ENCODE measurements at regions not wholly inside any gene's neighbourhood (a gene's known extent, or its start where the extent isn't known, plus 50 kb on each side); places are given as distances from the start of the nearest gene placed in this dataset.

GRCh38 chr11:91435694-91436395 is 788.8 kb upstream of the FAT3 start:
- Histone ChIP-seq H3K9me3 (no peaks in the 10 kb centered on the region), H3K4me3 (no peak overlapping the region), H3K4me1 (no peaks in the 10 kb centered on the region), H3K36me3 (replicated peaks) (no peaks in the 10 kb centered on the region), H3K27me3 (ENCODE audit: low read depth) (no peaks in the 10 kb centered on the region)
- in situ Hi-C loops (cut with MboI; ENCODE audit: low sequenced_read_pairs): no loop called here
- DNase-seq (ENCODE audit: low spot score in 2 of 2): peak in 1 of 2 experiments; percentile 9

GRCh38 chr11:91433284-91434010 is 791.2 kb upstream of the FAT3 start:
- Histone ChIP-seq H3K9me3 (no peaks in the 10 kb centered on the region), H3K27me3 (ENCODE audit: low read depth) (no peaks in the 10 kb centered on the region), H3K36me3 (replicated peaks) (no peaks in the 10 kb centered on the region), H3K4me1 (no peaks in the 10 kb centered on the region), H3K4me3 (no peak overlapping the region)
- in situ Hi-C loops (cut with MboI; ENCODE audit: low sequenced_read_pairs): no loop called here
- no peak for DNase-seq (ENCODE audit: low spot score in 2 of 2)

GRCh38 chr11:91421641-91422040 is 803.0 kb upstream of the FAT3 start:
- Histone ChIP-seq H3K36me3 (replicated peaks) (no peaks in the 10 kb centered on the region), H3K27me3 (ENCODE audit: low read depth) (no peaks in the 10 kb centered on the region), H3K4me3 (no peak overlapping the region), H3K4me1 (no peaks in the 10 kb centered on the region), H3K9me3 (no peaks in the 10 kb centered on the region)
- no peak for DNase-seq (ENCODE audit: low spot score in 2 of 2)
- in situ Hi-C loops (cut with MboI; ENCODE audit: low sequenced_read_pairs): no loop called here

DNA sequence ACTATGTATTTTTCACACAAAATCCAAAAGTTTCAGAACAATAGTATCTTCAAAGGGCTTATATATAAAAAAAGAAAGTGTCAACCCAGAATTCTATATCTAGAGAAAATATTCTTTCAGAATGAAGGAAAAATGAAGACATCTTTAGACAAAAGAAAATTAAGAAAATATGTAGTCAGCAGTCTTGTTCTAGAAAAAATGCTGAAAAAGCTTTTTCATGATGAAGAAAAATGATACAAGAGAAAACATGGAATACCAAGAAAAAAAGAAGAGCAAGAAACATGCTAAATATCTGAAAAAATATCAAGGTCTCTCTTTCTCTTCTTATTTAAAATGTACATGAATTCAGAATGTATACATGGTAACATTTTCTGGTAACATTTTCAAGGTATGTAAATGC is 816.8 kb upstream of the FAT3 start:
- no peaks in the 10 kb centered on the region for H3K36me3 ChIP-seq (replicated peaks)
- H3K4me1 ChIP-seq: no peaks in the 10 kb centered on the region
- H3K27me3 ChIP-seq (ENCODE audit: low read depth): no peaks in the 10 kb centered on the region
- H3K4me3 ChIP-seq: no peak overlapping the region
- no peak for DNase-seq (ENCODE audit: low spot score in 2 of 2)
- no peaks in the 10 kb centered on the region for H3K9me3 ChIP-seq
- in situ Hi-C loops (cut with MboI; ENCODE audit: low sequenced_read_pairs): no loop called here

DNA sequence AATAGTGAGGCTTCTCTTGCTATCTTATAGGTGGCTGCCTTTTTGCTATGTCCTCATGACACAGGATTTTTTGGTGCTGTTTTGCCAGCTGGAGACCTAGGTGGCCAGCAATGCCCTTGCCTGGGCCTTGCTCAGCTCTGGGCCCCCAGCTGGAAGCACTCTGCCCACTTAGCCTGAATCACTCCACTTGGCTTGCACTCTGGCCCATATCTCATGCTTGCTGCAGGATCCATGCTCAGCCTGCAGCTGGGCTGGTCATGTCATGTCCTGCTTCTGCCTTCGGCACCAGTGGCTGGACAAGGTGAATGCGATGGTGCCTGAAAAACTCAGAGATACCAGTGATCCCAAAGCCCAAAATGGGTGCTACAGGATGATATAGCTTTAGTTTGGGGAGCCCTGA is 818.6 kb upstream of the FAT3 start:
- Histone ChIP-seq H3K36me3 (replicated peaks) (no peaks in the 10 kb centered on the region), H3K4me1 (no peaks in the 10 kb centered on the region), H3K9me3 (no peaks in the 10 kb centered on the region), H3K27me3 (ENCODE audit: low read depth) (no peaks in the 10 kb centered on the region), H3K4me3 (no peak overlapping the region)
- DNase-seq (ENCODE audit: low spot score in 2 of 2): no peak
- in situ Hi-C loops (cut with MboI; ENCODE audit: low sequenced_read_pairs): no loop called here

- H3K9me3 ChIP-seq: no peaks in the 10 kb centered on the region
- H3K36me3 ChIP-seq (replicated peaks): no peaks in the 10 kb centered on the region
- no peak for DNase-seq (ENCODE audit: low spot score in 2 of 2)
- no peaks in the 10 kb centered on the region for H3K4me1 ChIP-seq
- in situ Hi-C loops (cut with MboI; ENCODE audit: low sequenced_read_pairs): no loop called here
- no peak overlapping the region for H3K4me3 ChIP-seq
- no peaks in the 10 kb centered on the region for H3K27me3 ChIP-seq (ENCODE audit: low read depth)
Measured at GRCh38 chr11:91404344-91404743, 820.3 kb upstream of the FAT3 start.

GRCh38 chr11:91397134-91397468 is 827.5 kb upstream of the FAT3 start:
- H3K27me3 ChIP-seq (ENCODE audit: low read depth): no peaks in the 10 kb centered on the region
- H3K36me3 ChIP-seq (replicated peaks): no peaks in the 10 kb centered on the region
- H3K9me3 ChIP-seq: no peaks in the 10 kb centered on the region
- no peaks in the 10 kb centered on the region for H3K4me1 ChIP-seq
- no peak overlapping the region for H3K4me3 ChIP-seq
- in situ Hi-C loops (cut with MboI; ENCODE audit: low sequenced_read_pairs): no loop called here
- DNase-seq (ENCODE audit: low spot score in 2 of 2): no peak

DNA sequence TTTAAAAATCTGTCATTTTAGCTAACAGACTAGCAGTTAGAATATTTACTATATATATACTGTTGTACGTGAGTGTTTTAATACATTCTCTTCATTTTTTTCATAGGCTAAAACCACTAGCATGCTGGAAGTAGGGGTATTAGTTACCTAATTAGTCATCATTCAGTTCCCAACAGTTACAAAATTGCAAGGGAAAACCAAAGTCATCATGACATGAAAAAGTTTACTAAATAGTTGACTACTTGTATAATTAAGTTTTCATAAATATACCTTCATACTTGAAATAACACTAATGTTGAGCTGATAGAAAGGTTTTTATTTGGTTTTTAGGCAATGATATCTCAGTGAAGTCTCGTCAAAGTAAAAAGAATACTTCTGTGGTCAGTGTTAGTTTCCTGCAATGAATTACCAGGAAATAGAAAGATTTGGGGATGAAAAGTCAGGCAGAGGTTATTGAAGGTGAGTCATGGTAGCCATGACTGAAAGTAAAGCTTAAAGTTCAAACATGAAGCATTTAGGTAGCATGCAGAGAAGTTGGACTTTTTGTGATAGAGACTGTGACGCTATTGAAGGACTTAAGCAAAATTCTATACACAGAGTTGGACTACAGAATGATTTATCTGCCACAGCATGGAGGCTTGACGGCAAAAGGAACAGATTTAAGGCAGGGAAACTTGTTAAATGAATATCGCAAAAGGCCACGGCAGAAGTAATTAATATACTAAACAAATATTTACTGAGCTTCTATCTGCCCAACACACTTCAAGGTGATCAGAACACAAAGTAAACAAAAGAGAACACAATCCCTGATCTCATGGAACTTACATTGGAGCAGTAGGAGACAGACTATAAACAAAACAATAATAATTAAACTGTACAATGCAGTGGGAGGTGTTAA is 828.1 kb upstream of the FAT3 start:
- DNase-seq (ENCODE audit: low spot score in 2 of 2): no peak
- H3K36me3 ChIP-seq (replicated peaks): no peaks in the 10 kb centered on the region

DNA sequence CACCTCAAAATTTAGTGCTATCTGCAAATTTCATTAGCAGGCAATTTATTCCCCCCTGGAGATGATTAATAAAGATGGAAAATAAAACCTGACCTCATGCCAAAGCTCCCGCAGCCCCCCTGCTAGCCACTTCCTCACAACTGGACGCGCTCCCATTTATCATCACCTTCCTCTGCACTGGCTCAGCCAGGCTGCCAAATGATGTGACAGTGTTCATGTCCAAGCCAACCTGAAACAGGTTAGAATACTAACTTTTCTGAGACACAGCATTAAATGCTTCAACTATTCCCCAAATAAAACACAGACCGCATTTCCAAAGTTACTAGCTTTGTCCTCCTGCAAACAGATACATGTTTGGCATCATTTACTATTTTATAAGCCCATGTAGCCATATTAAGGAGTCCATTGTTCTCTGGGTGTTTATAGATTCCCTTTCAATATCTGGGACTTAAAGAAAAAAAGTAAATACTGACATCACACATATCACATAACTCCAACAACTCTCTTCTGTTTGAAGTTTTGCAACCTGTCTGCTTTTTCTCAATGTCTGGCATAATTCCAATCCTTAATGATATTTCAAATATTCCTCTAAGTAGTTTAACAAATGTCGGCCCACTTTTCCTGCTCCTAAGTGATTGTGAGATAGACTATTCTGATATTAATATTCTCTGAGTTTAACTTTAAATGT is 829.7 kb upstream of the FAT3 start:
- no peak for DNase-seq (ENCODE audit: low spot score in 2 of 2)
- Histone ChIP-seq H3K4me1 (no peaks in the 10 kb centered on the region), H3K4me3 (no peak overlapping the region), H3K36me3 (replicated peaks) (no peaks in the 10 kb centered on the region), H3K27me3 (ENCODE audit: low read depth) (no peaks in the 10 kb centered on the region), H3K9me3 (no peaks in the 10 kb centered on the region)
- in situ Hi-C loops (cut with MboI; ENCODE audit: low sequenced_read_pairs): no loop called here

More for the DNA sequence above, 828.1 kb upstream of the FAT3 start:
- no peaks in the 10 kb centered on the region for H3K4me1 ChIP-seq
- no peaks in the 10 kb centered on the region for H3K9me3 ChIP-seq
- no peak overlapping the region for H3K4me3 ChIP-seq
- in situ Hi-C loops (cut with MboI; ENCODE audit: low sequenced_read_pairs): no loop called here
- no peaks in the 10 kb centered on the region for H3K27me3 ChIP-seq (ENCODE audit: low read depth)

DNA sequence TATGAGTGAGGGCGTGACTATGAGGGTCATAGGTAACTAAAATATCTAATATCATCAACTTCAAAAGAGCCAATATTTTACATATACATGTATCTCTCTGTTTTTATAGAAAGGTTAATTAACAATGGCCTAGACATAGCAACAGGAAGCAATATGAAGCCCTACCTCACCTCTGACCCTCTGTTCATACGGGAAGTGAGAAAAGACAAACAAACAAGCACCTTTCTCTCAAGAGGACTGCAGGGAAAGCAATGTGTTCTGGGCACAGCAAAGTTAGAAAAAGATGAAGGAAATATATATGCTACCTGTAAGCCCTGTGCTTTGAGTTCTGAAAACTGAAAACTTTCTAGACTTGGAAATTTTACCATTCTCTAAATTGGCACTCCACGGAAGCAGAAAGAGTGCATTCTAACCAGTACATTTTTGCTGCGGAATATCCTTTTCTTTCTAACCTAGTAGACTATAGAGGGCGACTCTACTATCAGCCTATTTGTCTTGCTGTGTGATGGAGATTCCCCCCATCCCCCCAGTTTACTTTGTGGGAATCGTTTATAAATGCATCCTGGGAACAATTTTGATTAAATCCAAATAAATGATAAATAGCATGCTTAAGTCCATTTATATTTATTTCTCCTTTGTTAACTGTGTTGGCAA is 830.4 kb upstream of the FAT3 start:
- DNase-seq (ENCODE audit: low spot score in 2 of 2): no peak
- no peaks in the 10 kb centered on the region for H3K4me1 ChIP-seq
- no peaks in the 10 kb centered on the region for H3K27me3 ChIP-seq (ENCODE audit: low read depth)
- no peaks in the 10 kb centered on the region for H3K9me3 ChIP-seq
- in situ Hi-C loops (cut with MboI; ENCODE audit: low sequenced_read_pairs): no loop called here
- H3K36me3 ChIP-seq (replicated peaks): no peaks in the 10 kb centered on the region
- H3K4me3 ChIP-seq: no peak overlapping the region

GRCh38 chr11:91382946-91383345 is 841.7 kb upstream of the FAT3 start:
- Histone ChIP-seq H3K4me1 (no peaks in the 10 kb centered on the region), H3K27me3 (ENCODE audit: low read depth) (no peaks in the 10 kb centered on the region), H3K9me3 (no peaks in the 10 kb centered on the region), H3K4me3 (no peak overlapping the region), H3K36me3 (replicated peaks) (no peaks in the 10 kb centered on the region)
- in situ Hi-C loops (cut with MboI; ENCODE audit: low sequenced_read_pairs): no loop called here
- DNase-seq (ENCODE audit: low spot score in 2 of 2): no peak

DNA sequence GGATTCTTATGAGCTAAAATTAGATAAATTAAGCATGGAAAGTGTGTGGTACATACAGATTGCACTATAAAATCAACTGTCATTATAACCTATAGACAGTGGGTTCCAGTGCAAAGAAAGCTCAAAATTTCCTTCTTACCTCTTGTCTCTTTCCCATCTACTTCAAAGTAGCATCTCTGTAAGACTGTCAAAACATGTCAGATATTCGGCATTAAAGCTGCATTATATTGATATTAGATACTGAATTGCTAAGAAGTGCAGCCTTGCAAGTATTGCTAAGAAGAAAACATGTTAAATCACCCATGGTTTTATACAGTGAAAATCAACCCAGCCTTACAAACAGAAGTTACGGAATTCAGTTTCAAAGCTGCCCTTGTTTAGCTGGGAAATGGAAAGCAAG is 849.8 kb upstream of the FAT3 start:
- no peak overlapping the region for H3K4me3 ChIP-seq

DNA sequence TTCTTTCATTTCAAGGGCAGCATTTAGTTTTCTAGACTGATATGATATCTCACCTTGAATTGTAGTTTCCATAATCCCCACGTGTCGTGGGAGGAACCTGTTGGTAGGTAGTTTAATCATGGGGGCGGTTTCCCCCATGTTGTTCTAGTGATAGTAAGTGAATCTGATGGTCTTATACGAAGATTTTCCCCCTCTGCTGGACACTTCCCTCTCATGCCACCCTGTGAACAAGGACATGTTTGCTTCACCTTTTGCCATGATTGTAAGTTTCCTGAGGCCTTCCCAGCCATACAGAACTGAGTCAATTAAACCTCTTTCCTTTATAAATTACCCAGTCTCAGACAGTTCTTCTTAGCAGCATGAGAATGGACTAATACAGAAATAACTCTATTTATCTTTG is 851.1 kb upstream of the FAT3 start:
- H3K4me3 ChIP-seq: no peak overlapping the region
- DNase-seq (ENCODE audit: low spot score in 2 of 2): no peak
- no peaks in the 10 kb centered on the region for H3K4me1 ChIP-seq
- no peaks in the 10 kb centered on the region for H3K27me3 ChIP-seq (ENCODE audit: low read depth)
- no peaks in the 10 kb centered on the region for H3K9me3 ChIP-seq
- in situ Hi-C loops (cut with MboI; ENCODE audit: low sequenced_read_pairs): no loop called here
- no peaks in the 10 kb centered on the region for H3K36me3 ChIP-seq (replicated peaks)

More for the DNA sequence above, 849.8 kb upstream of the FAT3 start:
- no peaks in the 10 kb centered on the region for H3K36me3 ChIP-seq (replicated peaks)
- DNase-seq (ENCODE audit: low spot score in 2 of 2): no peak
- no peaks in the 10 kb centered on the region for H3K27me3 ChIP-seq (ENCODE audit: low read depth)
- in situ Hi-C loops (cut with MboI; ENCODE audit: low sequenced_read_pairs): no loop called here
- H3K9me3 ChIP-seq: no peaks in the 10 kb centered on the region
- no peaks in the 10 kb centered on the region for H3K4me1 ChIP-seq

All from HAP-1 (cell line).